ENCODE measurements at regions not wholly inside any gene's neighbourhood (a gene's known extent, or its start where the extent isn't known, plus 50 kb on each side); places are given as distances from the start of the nearest gene placed in this dataset.

DNA sequence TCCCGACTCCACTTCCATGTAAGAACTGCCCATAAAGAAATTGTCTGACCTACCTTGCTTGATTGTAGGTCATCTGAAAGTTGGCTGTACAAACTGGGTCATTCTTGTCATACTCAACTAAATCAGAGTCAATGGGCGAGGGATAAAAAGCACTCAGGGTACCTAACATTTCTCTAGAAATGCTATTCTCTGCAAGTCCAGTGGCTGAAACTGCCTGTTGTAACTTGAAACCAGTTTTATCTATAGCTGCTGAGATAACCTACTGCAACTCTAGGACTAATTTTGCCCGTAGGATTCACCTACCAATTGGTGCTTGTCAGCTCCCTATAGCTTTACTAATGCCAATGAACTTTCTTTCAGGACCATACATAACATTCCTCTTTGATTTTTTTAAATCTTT, 100.1 kb upstream of the GRIN2A start:
- TF ChIP-seq, protein P1, sequence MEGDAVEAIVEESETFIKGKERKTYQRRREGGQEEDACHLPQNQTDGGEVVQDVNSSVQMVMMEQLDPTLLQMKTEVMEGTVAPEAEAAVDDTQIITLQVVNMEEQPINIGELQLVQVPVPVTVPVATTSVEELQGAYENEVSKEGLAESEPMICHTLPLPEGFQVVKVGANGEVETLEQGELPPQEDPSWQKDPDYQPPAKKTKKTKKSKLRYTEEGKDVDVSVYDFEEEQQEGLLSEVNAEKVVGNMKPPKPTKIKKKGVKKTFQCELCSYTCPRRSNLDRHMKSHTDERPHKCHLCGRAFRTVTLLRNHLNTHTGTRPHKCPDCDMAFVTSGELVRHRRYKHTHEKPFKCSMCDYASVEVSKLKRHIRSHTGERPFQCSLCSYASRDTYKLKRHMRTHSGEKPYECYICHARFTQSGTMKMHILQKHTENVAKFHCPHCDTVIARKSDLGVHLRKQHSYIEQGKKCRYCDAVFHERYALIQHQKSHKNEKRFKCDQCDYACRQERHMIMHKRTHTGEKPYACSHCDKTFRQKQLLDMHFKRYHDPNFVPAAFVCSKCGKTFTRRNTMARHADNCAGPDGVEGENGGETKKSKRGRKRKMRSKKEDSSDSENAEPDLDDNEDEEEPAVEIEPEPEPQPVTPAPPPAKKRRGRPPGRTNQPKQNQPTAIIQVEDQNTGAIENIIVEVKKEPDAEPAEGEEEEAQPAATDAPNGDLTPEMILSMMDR (IDR thresholded peaks at IDR 0.05), result no peak
- no peak for TF ChIP-seq POLR2A (IDR thresholded peaks at IDR 0.05)
